ENCODE measurements at regions not wholly inside any gene's neighbourhood (a gene's known extent, or its start where the extent isn't known, plus 50 kb on each side); places are given as distances from the start of the nearest gene placed in this dataset.

DNA sequence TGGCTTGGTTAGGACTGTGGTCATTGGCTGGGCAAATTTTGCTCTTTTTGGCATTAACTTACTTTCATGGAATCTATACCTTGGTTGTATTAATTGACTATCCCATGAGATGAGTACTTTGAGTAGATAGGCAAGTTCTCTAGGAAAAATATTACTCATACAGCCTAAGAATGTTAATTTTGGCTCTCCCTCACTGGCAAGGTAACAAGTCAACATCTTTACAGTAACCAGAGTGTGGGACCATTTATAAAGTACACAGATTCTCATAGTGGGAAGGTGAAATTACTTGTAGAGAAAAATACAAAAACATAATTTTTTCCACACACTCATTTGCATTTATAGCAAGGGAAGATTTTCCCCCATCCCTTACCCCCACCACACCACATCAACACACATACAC, 154.6 kb upstream of the ZNF608 start (continued):
- TF ChIP-seq CBX8 (IDR thresholded peaks at IDR 0.05) (no peak), POLR2AphosphoS2 (conservative IDR thresholded peaks at IDR 0.05; ENCODE audit: low read length) (no peak), MAZ (IDR thresholded peaks at IDR 0.05; ENCODE audit: borderline replicate concordance, low read depth, low read length) (no peak)

DNA sequence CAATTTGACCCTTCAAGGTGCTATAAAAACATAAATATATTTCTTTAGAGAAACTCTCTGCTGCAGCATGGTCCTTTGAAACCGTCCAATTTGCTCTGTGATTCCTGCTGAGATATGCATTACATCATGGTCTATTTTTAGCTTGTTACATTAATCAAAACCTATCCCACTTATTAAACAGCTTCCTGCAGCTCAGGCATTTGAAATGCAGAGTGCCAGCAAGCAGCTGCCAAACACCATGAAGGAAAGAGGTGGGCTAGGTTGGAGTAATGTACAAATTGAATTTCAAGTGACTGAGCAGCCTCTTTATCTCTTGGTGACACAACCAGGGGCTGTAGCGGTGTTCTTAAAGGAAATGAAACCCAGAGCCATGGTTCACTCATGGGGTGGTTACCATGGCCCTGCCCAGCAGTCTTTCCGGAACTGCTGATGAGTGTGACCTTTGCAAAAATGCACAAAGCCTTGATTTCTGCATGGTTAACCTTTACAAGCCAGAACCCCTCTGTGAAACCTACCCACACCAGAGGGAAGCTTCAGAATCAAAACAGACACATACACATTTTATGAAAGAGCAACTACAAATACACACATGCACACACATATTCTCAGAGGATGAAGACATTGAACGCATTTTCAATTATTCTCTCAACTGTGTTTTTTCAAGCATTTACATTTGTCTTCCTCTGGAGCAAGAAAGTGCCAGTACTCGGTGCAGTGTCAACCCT, 155.8 kb upstream of the ZNF608 start:
- peaks cover 9% of the 10 kb centered on the region; the same call in 2 of the 3 replicates for H3K4me1 ChIP-seq
- FAIRE-seq: no peak
- 57% methylated on average over 5 of the region's 5 CpGs for WGBS (ENCODE audit: missing lambda C conversion rate)
- no peak for TF ChIP-seq ZNF302 (CRISPR knock-in tag; IDR thresholded peaks at IDR 0.05)
- TF ChIP-seq, protein P1, sequence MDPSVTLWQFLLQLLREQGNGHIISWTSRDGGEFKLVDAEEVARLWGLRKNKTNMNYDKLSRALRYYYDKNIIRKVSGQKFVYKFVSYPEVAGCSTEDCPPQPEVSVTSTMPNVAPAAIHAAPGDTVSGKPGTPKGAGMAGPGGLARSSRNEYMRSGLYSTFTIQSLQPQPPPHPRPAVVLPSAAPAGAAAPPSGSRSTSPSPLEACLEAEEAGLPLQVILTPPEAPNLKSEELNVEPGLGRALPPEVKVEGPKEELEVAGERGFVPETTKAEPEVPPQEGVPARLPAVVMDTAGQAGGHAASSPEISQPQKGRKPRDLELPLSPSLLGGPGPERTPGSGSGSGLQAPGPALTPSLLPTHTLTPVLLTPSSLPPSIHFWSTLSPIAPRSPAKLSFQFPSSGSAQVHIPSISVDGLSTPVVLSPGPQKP (IDR thresholded peaks at IDR 0.05; ENCODE audit: low read depth, low read length): no peak
- no peak for TF ChIP-seq NR3C1 (IDR thresholded peaks at IDR 0.05)
- H3K4me3 ChIP-seq: no peak overlapping the region
- no peak for DNase-seq (ENCODE audit: low read depth in 1 of 2, low spot score in 1 of 2)
- H3K27ac ChIP-seq: no peak overlapping the region
- no peaks in the 10 kb centered on the region for H3K9me3 ChIP-seq
- no peak overlapping the region for H3K4me2 ChIP-seq
- ChIA-PET CTCF (interaction anchor here (1.0 kb wide), 1 partner anchor 10 kb away, joined by 5 read pairs; no protein-coding TSS in a partner anchor), POLR2A (no interaction called here)
- no peak for ATAC-seq

DNA sequence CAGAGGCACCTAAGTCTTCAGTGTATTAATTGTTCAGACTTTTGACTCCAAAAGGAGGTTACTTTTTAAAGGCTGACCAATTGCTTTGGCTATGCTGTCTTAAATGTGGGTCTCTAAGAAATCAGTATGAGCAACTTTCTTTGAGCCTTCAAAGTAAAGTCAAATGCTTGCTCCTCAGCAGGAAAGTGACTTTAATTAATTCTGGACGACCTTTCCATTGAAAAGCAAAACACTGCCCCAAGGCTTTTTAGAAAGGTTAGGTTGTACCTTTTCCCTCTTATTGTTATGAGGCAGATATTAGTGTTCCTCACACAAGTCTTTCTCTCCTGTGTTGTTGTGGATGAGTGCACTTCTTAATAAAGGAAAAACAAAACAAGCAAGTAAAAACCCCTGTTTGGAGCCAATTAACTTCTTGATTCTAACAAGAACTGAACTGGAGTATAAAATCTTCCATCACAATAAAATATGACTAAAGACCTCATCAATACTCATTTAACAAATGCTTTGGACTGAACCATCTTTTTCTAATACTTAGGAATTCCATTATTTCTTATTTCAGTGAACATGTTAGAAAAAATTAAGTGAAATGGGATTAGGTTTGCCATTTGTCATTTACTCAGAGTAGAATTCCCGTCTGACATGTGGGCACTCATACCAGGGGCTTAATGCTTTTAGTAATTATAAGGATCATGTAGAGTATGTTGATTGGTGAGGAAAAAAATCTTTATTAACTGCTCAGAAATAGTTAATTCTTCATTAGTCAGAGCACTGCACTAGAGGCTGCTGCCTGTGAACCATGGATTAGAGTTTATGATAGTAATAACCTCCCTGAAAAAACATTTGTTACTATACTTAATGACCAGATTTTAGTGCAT, 159.1 kb upstream of the ZNF608 start:
- Histone ChIP-seq H3K4me2 (no peak overlapping the region), H3K9me3 (no peaks in the 10 kb centered on the region), H3K27ac (no peak overlapping the region), H3K4me1 (peaks cover 17% of the 10 kb centered on the region), H3K4me3 (no peak overlapping the region)
- TF ChIP-seq CEBPB (IDR thresholded peaks at IDR 0.05) (no peak), HDAC2 (IDR thresholded peaks at IDR 0.05) (no peak), FOXS1 (CRISPR knock-in tag; IDR thresholded peaks at IDR 0.05) (no peak), KDM5A (IDR thresholded peaks at IDR 0.05) (no peak), BHLHE40 (IDR thresholded peaks at IDR 0.05; ENCODE audit: low read depth, low read length) (no peak), NR3C1 (IDR thresholded peaks at IDR 0.05) (no peak)
- TF ChIP-seq, protein P2, sequence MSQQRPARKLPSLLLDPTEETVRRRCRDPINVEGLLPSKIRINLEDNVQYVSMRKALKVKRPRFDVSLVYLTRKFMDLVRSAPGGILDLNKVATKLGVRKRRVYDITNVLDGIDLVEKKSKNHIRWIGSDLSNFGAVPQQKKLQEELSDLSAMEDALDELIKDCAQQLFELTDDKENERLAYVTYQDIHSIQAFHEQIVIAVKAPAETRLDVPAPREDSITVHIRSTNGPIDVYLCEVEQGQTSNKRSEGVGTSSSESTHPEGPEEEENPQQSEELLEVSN (IDR thresholded peaks at IDR 0.05; ENCODE audit: borderline replicate concordance, low read depth): no peak
- 58% methylated on average over 2 of the region's 2 CpGs for WGBS (ENCODE audit: missing lambda C conversion rate)
- POLR2A ChIA-PET: no interaction called here
- FAIRE-seq: no peak
- CTCF ChIA-PET: no interaction called here
- DNase-seq (ENCODE audit: low read depth in 1 of 2, low spot score in 1 of 2): no peak
- ATAC-seq: no peak

DNA sequence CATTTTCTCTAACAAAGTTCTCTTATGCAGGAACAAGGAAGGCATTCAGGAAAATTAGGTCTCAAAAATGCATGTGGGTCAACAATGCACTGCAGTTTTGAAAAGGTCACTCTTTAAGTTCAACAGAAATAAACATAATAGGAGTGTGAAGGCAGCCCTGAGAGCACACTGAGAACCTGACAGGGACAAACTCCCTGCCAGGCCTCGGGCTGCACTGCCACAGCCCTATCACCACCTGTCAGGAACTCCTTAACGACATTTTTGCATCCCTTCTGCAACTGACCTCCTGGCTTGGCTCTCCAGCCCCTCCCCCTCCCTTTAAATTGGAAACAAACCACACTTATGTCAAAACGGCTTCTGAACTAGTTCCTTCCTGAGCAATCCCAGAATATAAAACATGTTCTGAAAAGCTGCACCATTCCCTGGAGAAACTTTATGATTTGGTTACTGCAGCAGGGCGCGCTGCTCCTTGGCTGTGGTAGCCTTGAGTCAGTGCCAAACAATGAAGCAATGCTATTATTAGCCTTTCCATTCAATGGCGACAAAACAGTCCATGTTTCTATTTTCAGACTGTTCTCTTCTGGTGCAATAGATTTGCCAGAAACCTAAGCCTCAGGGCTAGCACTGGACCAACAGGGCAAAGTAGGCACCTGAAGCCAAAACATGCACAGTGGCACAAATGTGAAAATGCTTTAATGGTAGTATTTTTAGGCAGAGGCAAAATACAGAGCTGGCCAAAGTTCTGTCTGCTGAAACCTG, 160.1 kb upstream of the ZNF608 start:
- no peak for FAIRE-seq
- Histone ChIP-seq H3K4me1 (peaks cover 17% of the 10 kb centered on the region), H3K4me2 (peak overlapping the region; percentile 27; the same call in 2 of the 3 replicates), H3K27ac (no peak overlapping the region), H3K9me3 (no peaks in the 10 kb centered on the region), H3K4me3 (no peak overlapping the region)
- ATAC-seq: peak; percentile 24 to 30; a peak in 1 of 6 replicates
- CTCF ChIA-PET: no interaction called here
- DNase-seq (ENCODE audit: low read depth in 1 of 2, low spot score in 1 of 2): peak in 1 of 2 experiments; percentile 10
- TF ChIP-seq ZFP36 (IDR thresholded peaks at IDR 0.05; ENCODE audit: borderline replicate concordance, partially characterized antibody): no peak
- TF ChIP-seq HEYL (CRISPR knock-in tag; IDR thresholded peaks at IDR 0.05): no peak
- TF ChIP-seq POLR2AphosphoS2 (conservative IDR thresholded peaks at IDR 0.05; ENCODE audit: low read length): no peak
- no peak for TF ChIP-seq RCOR1 (IDR thresholded peaks at IDR 0.05; ENCODE audit: low read depth, low read length)
- TF ChIP-seq MAZ (IDR thresholded peaks at IDR 0.05; ENCODE audit: borderline replicate concordance, low read depth, low read length): no peak
- TF ChIP-seq POLR2A (IDR thresholded peaks at IDR 0.05; ENCODE audit: low read length): no peak
- WGBS (ENCODE audit: missing lambda C conversion rate): 45% methylated on average over 6 of the region's 6 CpGs
- POLR2A ChIA-PET: no interaction called here
